ENCODE measurements at regions not wholly inside any gene's neighbourhood (a gene's known extent, or its start where the extent isn't known, plus 50 kb on each side); places are given as distances from the start of the nearest gene placed in this dataset.

- no peak overlapping the region for H3K4me3 ChIP-seq (ENCODE audit: low read depth, low read length)
- no peak for TF ChIP-seq CTCF (IDR thresholded peaks at IDR 0.05; ENCODE audit: control insufficient read depth, extremely low read depth, insufficient read depth)
- DNase-seq (ENCODE audit: low read depth): no peak
Measured at GRCh38 chr21:31543191-31543590, 116.3 kb upstream of the SOD1 start.

- no peak for TF ChIP-seq CTCF (IDR thresholded peaks at IDR 0.05; ENCODE audit: control insufficient read depth, extremely low read depth, insufficient read depth)
- no peak for DNase-seq (ENCODE audit: low read depth)
- H3K4me3 ChIP-seq (ENCODE audit: low read depth, low read length): no peak overlapping the region
Measured at GRCh38 chr21:31538816-31539215, 120.7 kb upstream of the SOD1 start.

- no peak for DNase-seq (ENCODE audit: low read depth)
- no peak overlapping the region for H3K4me3 ChIP-seq (ENCODE audit: low read depth, low read length)
- TF ChIP-seq CTCF (IDR thresholded peaks at IDR 0.05; ENCODE audit: control insufficient read depth, extremely low read depth, insufficient read depth): no peak
Measured at GRCh38 chr21:31537872-31538576, 121.5 kb upstream of the SOD1 start.

GRCh38 chr21:31536138-31536537 is 123.4 kb upstream of the SOD1 start:
- no peak for DNase-seq (ENCODE audit: low read depth)
- no peak for TF ChIP-seq CTCF (IDR thresholded peaks at IDR 0.05; ENCODE audit: control insufficient read depth, extremely low read depth, insufficient read depth)
- no peak overlapping the region for H3K4me3 ChIP-seq (ENCODE audit: low read depth, low read length)

GRCh38 chr21:31531967-31532366 is 127.5 kb upstream of the SOD1 start:
- no peak for DNase-seq (ENCODE audit: low read depth)
- TF ChIP-seq CTCF (IDR thresholded peaks at IDR 0.05; ENCODE audit: control insufficient read depth, extremely low read depth, insufficient read depth): no peak
- H3K4me3 ChIP-seq (ENCODE audit: low read depth, low read length): no peak overlapping the region

- no peak for DNase-seq (ENCODE audit: low read depth)
- TF ChIP-seq CTCF (IDR thresholded peaks at IDR 0.05; ENCODE audit: control insufficient read depth, extremely low read depth, insufficient read depth): no peak
- H3K4me3 ChIP-seq (ENCODE audit: low read depth, low read length): no peak overlapping the region
Measured at GRCh38 chr21:31530897-31531705, 128.4 kb upstream of the SOD1 start.

All from LNCaP clone FGC (cell line).